Upper lobe of right lung (tissue), 1 donor: ENCODE measurements at regions not wholly inside any gene's neighbourhood (a gene's known extent, or its start where the extent isn't known, plus 50 kb on each side); places are given as distances from the start of the nearest gene placed in this dataset.
"Not testable (repeated sequence)": the region's sequence is repeated elsewhere in the genome, so short reads cannot be mapped to it uniquely, and the experiment has no call there.

Experiments
- ATAC-seq: fragments of 200-7000 bp; cut with Tn5 transposase; one replicate; pipeline ENCODE4 v1.9.1; 2020; ENCODE audit warnings: mild to moderate bottlenecking, moderate library complexity
- DNase-seq: peaks from one replicate; pipeline ENCODE4 v3.0.0-alpha.2; 2020
- H3K27ac ChIP-seq: fragments of 200-600 bp; one replicate; pipeline ENCODE4 v1.8.0; 2022
- H3K27me3 ChIP-seq: fragments of 200-600 bp; one replicate; pipeline ENCODE4 v1.8.0; 2022; ENCODE audit warnings: mild to moderate bottlenecking
- H3K36me3 ChIP-seq: fragments of 200-600 bp; one replicate; pipeline ENCODE4 v1.8.0; 2022
- H3K4me1 ChIP-seq: fragments of 200-600 bp; one replicate; pipeline ENCODE4 v1.8.0; 2022
- H3K4me3 ChIP-seq: fragments of 200-600 bp; one replicate; pipeline ENCODE4 v1.8.0; 2022; ENCODE audit warnings: mild to moderate bottlenecking
- H3K9me3 ChIP-seq: fragments of 200-600 bp; one replicate; pipeline ENCODE4 v1.8.0; 2022
- intact Hi-C: fragments of 100-400 bp; cut with DNase I; formaldehyde crosslinking; loops from one replicate; pipeline ENCODE4 v1.11.0; 2022
- TF ChIP-seq, protein P1 (sequence below): fragments of 200-600 bp; IDR thresholded peaks from one replicate; pipeline ENCODE4 v1.8.0; 2022; ENCODE audit warnings: antibody characterized with exemption
- donor health status: DM: no; HTN: yes; CAD: no; lungs with severe emphysema.

DNA sequence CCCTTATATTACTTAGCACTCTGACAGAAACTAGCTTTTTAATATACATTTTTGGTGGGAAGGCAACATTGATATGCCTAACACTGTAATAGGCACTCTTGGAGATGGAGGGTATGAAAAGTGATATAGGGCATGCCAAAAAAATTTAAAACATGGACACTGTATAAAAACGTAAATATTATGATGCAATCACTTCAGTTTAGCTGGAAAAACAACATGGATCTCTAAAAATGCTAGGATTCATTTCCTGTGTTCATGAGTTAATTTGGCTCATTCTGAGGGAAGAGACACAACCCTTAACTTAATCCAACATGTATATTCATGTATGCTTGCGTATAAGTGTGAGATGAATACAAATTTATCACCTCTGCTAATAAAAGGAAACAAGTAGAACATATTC, 157.3 kb upstream of the TFAP2D start:
- TF ChIP-seq, protein P1, sequence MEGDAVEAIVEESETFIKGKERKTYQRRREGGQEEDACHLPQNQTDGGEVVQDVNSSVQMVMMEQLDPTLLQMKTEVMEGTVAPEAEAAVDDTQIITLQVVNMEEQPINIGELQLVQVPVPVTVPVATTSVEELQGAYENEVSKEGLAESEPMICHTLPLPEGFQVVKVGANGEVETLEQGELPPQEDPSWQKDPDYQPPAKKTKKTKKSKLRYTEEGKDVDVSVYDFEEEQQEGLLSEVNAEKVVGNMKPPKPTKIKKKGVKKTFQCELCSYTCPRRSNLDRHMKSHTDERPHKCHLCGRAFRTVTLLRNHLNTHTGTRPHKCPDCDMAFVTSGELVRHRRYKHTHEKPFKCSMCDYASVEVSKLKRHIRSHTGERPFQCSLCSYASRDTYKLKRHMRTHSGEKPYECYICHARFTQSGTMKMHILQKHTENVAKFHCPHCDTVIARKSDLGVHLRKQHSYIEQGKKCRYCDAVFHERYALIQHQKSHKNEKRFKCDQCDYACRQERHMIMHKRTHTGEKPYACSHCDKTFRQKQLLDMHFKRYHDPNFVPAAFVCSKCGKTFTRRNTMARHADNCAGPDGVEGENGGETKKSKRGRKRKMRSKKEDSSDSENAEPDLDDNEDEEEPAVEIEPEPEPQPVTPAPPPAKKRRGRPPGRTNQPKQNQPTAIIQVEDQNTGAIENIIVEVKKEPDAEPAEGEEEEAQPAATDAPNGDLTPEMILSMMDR = no peak
- Histone ChIP-seq H3K27ac (no peak overlapping the region), H3K36me3 (no peaks in the 10 kb centered on the region), H3K27me3 (no peaks in the 10 kb centered on the region), H3K4me3 (no peak overlapping the region), H3K9me3 (no peaks in the 10 kb centered on the region), H3K4me1 (no peaks in the 10 kb centered on the region)
- DNase-seq (no peak), ATAC-seq (no peak)
- intact Hi-C loops = no loop called here

DNA sequence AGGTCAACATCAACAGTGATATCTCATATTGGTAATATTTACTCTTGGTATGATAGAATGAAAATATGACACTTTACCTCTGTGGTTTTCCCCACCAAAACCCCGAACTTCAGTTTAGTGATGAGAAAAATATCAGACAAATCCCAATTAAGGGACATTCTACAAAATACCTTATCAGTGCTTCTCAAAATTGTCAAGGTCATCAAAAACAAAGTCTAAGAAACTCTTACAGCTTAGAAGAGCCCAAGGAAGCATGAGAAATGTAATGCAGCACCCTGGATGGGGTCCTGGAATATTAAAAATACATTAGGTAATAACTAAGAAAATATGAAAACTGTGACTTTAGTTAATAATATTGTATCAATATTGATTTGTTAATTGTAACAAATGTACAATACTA, 148.3 kb upstream of the TFAP2D start:
- no peaks in the 10 kb centered on the region for H3K4me1 ChIP-seq
- ATAC-seq (no peak), DNase-seq (no peak)
- intact Hi-C loops = no loop called here
- H3K36me3 ChIP-seq = no peaks in the 10 kb centered on the region
- H3K4me3 ChIP-seq = no peak overlapping the region
- no peaks in the 10 kb centered on the region for H3K27me3 ChIP-seq
- no peaks in the 10 kb centered on the region for H3K9me3 ChIP-seq
- TF ChIP-seq, protein P1 = no peak
- no peak overlapping the region for H3K27ac ChIP-seq

DNA sequence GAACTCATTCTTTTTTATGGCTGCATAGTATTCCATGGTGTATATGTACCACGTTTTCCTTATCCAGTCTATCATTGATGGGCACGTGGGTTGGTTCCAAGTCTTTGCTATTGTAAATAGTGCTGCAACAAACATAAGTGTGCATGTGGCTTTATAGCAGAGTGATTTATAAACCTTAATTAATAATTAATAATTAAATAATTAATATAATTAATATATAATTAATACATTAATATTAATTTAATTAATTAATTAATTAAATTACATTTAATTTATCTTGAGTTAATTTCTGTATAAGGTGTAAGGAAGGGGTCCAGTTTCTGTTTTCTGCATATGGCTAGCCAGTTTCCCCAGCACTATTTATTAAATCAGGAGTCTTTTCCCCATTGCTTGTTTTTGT, 142.1 kb upstream of the TFAP2D start:
- H3K27ac ChIP-seq, ATAC-seq, intact Hi-C loops: not testable (repeated sequence)

DNA sequence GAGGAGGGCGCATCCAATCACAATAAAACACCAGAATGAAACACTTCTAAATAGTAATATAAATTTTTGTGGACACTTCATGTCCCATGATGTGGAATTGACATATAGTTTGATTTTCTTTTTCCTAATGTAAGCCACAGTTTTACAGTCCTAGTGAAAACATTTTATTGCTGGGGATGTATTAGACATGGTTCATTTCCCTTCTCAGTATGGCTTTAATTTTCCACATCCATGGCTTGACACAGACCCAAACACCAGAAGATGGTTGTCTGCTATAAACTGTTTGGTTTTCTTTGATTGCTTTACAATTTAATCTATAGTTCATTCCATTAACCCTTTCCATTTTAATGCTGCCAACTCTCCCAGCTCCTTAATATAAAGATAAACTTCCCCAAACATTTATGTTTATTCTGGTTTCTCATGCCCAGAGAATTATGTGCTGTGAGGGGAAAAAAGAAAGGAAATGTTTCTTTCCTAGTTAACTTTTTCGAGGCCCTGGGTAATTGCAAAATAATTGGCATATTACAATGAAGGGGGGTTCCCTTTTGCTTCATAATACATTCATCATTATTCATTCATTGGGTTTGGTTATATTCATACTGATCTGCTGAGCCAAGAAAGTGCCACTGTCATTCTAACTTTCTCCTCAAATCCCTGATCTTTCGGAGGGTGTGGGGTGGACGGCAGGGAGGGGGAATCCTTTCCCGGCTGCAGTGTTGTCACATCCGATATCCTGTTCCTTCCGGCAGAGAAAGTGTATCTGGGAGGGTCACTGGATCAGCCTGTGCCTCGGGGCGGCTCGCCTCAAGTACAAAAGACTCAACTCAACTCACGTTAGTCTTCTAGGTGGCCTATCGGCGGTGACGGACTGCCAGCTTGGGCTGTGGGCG, 127.6 kb upstream of the TFAP2D start:
- no peak overlapping the region for H3K4me3 ChIP-seq
- no peaks in the 10 kb centered on the region for H3K4me1 ChIP-seq
- TF ChIP-seq, protein P1 = no peak
- intact Hi-C loops = no loop called here
- H3K27ac ChIP-seq = no peak overlapping the region
- H3K36me3 ChIP-seq = no peaks in the 10 kb centered on the region
- no peaks in the 10 kb centered on the region for H3K9me3 ChIP-seq
- DNase-seq (no peak), ATAC-seq (no peak)
- H3K27me3 ChIP-seq = no peaks in the 10 kb centered on the region

More for the DNA sequence above, 142.1 kb upstream of the TFAP2D start:
- H3K4me1 ChIP-seq, H3K27me3 ChIP-seq, H3K9me3 ChIP-seq, H3K36me3 ChIP-seq, H3K4me3 ChIP-seq, DNase-seq: not testable (repeated sequence)

- no peak for ATAC-seq
- H3K36me3 ChIP-seq = no peaks in the 10 kb centered on the region
- DNase-seq = no peak
- intact Hi-C loops = no loop called here
- no peaks in the 10 kb centered on the region for H3K27me3 ChIP-seq
- H3K9me3 ChIP-seq = no peaks in the 10 kb centered on the region
- TF ChIP-seq, protein P1 = no peak
- no peaks in the 10 kb centered on the region for H3K4me1 ChIP-seq
- no peak overlapping the region for H3K4me3 ChIP-seq
- no peak overlapping the region for H3K27ac ChIP-seq
Observed at GRCh38 chr6:50586331-50586675, 127.0 kb upstream of the TFAP2D start.

DNA sequence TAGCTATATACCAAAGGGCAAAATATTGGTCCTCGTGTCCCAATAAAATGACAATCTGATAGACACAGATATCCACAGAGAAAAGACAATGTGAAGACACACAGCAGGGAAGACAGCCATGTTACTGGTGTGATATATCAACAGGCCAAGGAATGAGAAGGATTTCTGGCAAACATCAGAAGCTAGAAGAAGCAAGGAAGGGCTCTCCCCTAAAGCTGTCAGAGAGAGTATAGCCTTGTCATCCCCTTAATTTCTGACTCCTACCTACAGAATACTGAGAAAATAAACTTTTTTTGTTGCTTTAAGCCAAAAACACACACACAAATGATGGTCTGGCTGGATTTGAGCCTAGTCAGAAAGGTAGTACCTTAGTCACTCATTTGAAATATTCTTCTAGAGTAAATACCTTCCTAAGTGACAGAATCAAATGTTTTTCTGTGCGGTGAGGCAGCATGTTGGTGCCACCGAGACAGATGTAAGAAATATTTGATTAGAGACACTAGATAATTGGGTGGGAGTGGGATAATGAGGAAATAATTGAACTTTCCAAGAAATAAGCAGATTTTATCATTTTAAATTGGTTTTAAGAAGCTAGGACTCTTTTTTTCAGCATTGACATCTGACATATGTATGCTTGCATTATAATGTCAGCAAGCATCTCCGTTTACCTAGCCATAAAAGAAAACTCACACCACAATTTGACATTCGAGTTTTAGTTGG, 123.4 kb upstream of the TFAP2D start:
- Histone ChIP-seq H3K4me1 (no peaks in the 10 kb centered on the region), H3K36me3 (no peaks in the 10 kb centered on the region), H3K4me3 (no peak overlapping the region), H3K27ac (no peak overlapping the region), H3K27me3 (no peaks in the 10 kb centered on the region), H3K9me3 (no peaks in the 10 kb centered on the region)
- intact Hi-C loops = no loop called here
- TF ChIP-seq, protein P1 = no peak
- DNase-seq = no peak
- ATAC-seq = no peak
